IPS DF 4.7 (cell line): ENCODE measurements at regions not wholly inside any gene's neighbourhood (a gene's known extent, or its start where the extent isn't known, plus 50 kb on each side); places are given as distances from the start of the nearest gene placed in this dataset.

Experiments
- DNase-seq: peaks from one replicate; pipeline ENCODE4 v3.0.0-alpha.2; 2013; ENCODE audit warnings: low spot score; ENCODE audit errors: extremely low read depth

DNA sequence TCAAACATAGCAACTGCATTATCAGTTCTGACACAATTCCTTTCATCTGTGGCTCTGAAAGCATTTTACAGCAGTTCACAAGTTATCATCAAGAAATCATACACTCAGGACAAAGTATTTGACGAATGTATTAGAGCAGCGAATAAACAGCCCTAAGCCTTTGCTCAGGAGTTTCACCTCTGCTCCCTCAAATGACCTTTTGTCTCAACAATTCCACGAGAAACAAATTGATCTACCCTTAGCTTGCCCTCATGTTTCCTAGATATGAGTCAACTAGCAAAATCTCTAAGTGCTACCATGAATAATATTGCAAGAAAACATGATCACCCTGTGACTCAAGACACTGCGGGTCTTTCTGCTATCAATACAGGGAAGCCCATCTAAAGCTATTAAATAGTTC, 396.1 kb downstream of the EFNB2 start:
- DNase-seq: no peak

GRCh38 chr13:106138620-106139019, 396.8 kb downstream of the EFNB2 start:
- no peak for DNase-seq

- no peak for DNase-seq
Measured at GRCh38 chr13:106133025-106133424, 402.4 kb downstream of the EFNB2 start.

GRCh38 chr13:106132216-106132615, 403.2 kb downstream of the EFNB2 start:
- no peak for DNase-seq

- no peak for DNase-seq
Measured at GRCh38 chr13:106129993-106130392, 405.5 kb downstream of the EFNB2 start.

DNA sequence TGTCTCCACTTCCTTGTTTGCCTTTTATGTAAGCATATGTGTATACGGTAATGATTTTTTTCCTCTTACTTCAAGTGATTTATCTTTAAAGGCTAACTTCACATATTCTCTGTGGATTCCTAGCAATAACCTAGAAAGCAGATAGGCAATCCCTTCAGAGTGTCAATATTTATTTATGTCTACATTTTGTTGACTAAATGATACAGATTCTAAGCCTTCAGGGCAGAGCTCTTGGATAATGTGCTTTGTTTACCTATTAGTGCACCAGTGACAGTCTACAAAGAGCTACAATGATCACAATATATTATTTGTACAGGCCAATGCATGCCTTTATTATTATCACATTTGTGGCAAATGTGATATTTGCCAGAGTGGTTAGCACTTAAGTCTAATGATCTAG, 406.2 kb downstream of the EFNB2 start:
- DNase-seq: no peak

- no peak for DNase-seq
Measured at GRCh38 chr13:106122234-106122633, 413.2 kb downstream of the EFNB2 start.

DNA sequence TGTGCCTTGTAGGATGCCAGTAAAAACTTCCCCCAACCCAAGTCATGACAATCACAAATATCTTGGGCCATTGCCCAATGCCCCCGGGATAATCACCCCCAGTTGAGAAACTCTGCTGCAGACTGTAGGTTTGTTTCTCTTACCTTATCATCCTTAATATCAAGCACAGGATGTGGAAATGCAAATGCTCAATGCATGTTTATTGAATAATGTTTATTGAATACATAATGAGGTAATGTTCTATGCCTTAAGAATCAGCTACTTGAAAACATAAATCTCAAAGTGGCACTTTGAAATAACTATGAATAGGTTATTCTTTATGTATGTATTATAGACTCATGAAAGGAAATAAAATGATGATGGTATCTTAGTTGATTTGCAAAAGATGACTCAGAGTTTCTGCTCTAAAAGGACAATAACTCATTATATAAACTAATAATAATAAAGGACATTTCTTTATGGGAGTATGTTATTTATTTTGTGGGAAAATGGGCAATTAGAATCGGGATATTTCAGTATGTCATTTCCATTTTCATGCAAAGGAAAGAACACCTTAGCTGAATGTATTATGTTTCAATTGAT, 414.2 kb downstream of the EFNB2 start:
- no peak for DNase-seq

DNA sequence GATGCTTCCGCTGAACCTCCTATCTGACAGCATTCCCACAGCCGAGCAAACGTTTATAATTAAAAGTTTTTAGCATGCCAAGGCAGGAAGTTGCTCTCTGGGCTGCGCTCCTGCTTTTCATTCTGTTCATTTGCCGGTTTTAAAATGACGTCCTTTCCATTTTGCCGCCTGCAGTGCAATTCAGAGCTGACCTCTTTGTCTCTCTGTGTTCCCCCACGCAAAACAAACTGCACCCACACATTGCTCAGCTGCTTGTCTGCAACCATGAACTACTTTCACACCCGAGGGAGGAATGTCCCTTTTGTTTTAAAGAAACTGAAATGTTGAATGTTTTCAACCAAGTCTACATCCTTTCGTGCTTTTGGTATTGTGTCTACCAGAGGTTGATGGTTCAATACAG, 416.5 kb downstream of the EFNB2 start:
- DNase-seq: no peak

GRCh38 chr13:106118050-106118449, 417.4 kb downstream of the EFNB2 start:
- DNase-seq: no peak

GRCh38 chr13:106117640-106118039, 417.8 kb downstream of the EFNB2 start:
- DNase-seq: no peak

DNA sequence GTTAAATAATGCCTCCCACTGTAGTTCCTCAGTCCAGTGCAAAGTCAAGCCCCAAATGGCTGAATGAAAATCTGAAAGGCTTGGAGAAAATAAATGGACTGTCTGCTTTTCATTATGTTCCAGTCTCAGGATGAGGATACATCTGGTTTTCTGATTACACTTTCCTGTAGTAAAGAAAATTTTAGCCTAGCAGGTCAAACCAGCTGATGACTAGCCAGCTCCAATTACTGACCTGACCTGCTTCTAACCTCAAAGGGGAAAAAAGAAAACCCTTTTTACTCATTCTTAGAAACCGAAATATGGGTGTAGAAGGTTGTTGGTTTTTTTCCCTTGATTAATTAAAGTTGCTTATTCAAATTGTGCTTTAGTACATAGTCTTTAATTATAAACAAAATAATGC, 418.4 kb downstream of the EFNB2 start:
- no peak for DNase-seq

DNA sequence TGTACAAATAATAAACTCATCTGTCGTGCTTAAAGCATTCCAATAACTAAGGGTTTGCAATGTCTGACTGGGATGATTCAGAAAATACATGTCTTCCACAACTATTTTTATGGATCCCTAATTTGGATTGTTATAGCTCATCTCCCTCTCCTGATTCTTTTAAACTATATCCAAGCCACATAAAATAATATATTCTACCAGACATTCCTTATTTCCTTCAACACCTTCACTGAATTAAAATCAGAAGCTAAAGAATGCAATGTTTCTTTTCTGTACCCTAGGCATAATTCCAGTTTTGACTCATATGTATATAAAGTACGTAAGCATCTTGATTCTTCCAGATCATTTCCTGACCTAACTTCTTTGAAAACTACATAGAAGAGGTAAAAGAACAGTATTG, 420.4 kb downstream of the EFNB2 start:
- no peak for DNase-seq

DNA sequence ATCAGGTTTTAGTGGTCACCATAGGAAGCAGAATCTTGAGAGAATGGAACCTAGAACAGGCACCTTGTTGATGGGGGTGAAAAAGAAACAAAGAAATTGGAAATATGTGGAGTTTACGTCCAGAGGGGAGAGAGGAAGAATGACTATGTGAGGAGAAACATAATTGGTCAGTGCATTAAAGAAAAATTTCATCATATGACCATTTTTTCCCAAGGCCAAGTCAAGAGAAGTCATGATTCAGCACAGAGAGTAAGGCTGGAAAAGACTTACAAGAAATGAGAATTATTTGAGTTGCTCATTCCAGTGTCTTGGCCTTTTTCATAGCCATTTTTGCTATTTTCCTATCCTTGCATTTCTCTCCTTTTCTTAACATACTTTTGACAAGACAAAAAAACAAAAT, 421.7 kb downstream of the EFNB2 start:
- DNase-seq: no peak

- DNase-seq: no peak
Measured at GRCh38 chr13:106112191-106112590, 423.3 kb downstream of the EFNB2 start.

GRCh38 chr13:106110241-106110855, 425.1 kb downstream of the EFNB2 start:
- no peak for DNase-seq

DNA sequence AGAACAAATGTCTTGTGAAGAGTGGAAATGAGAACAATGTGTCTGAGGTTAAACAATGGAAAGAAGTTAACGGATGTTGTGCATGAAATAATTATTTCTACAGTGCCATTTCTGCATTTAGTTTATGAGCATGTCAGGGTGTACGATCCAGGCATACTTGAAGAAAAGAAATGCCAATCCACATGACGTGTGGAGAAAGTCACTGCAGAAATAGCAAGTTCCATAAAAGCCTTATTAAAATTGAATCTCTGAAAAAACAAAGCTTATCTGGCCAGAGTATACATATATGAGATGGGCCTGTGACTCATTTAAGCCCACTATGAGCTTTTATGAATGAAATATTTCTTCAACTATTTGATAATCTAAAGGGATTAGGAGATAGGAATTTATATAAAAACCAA, 426.1 kb downstream of the EFNB2 start:
- no peak for DNase-seq

GRCh38 chr13:106108346-106108745, 427.1 kb downstream of the EFNB2 start:
- DNase-seq: no peak

GRCh38 chr13:106107061-106107460, 428.4 kb downstream of the EFNB2 start:
- DNase-seq: no peak

- DNase-seq: no peak
Measured at GRCh38 chr13:106105153-106105552, 430.3 kb downstream of the EFNB2 start.

DNA sequence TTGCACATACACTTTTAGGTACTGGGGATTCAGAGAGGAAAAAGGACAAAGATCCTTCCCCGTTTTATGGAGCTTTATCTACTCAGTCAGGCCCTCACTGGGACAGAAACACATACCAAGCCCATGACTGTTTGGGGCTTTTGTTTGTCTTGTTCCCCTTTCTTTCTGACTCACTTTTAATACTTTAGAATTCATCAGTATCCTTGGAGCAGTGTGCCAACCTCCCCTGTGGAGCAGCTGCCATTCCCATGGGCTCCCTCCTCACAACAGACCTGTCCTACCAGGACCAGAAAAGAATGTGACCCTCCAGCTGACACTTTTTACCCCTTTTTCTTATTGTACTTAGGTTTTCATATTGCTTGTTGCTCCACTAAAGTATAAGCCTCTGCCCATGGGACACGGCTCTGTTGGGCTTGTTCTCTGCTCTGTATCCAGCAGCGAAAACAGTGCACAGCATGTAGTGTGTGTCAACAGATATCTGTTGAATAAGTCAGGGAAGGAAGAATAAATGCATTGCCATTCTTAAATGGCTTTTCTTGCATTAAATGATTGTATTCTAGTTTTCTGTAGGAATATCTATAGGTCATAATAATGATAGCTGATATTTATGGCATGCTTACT, 431.1 kb downstream of the EFNB2 start:
- DNase-seq: no peak

- DNase-seq: no peak
Measured at GRCh38 chr13:106103779-106104178, 431.7 kb downstream of the EFNB2 start.

GRCh38 chr13:106102786-106103185, 432.7 kb downstream of the EFNB2 start:
- DNase-seq: no peak
